NCI-H82 treated with DMSO at 0.1 percent for 48 hours (cell line): ENCODE measurements at regions not wholly inside any gene's neighbourhood (a gene's known extent, or its start where the extent isn't known, plus 50 kb on each side); places are given as distances from the start of the nearest gene placed in this dataset.

Experiments used
- DNase-seq: peaks from one replicate; lab custom pipeline; 2025; ENCODE audit not compliant: unreplicated experiment; lab: John Stamatoyannopoulos, UW

- no peak for DNase-seq
Measured at GRCh38 chr2:163462993-163463392, 272.8 kb downstream of the FIGN start.

GRCh38 chr2:163459986-163460385 lies 275.8 kb downstream of the FIGN start:
- no peak for DNase-seq

GRCh38 chr2:163456953-163457743 lies 278.7 kb downstream of the FIGN start:
- DNase-seq: no peak

DNA sequence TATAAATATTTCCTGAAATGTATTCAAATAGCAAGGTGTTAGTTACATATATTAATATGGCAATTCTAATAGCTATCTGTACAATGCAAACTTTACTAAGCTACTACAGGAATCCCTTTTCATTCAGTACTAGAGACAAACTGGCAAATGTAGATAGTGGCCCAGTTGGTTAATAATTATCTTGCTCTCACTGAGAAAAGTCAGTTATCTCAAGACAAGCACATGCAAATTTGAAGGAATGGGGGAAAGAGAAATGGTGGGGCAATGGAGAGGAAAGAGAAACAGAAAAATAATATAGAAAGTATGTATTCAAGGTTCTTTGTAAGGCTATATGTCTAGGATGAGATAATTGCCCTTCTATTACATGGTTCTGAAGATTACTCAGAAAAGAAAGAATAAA lies 280.0 kb downstream of the FIGN start:
- no peak for DNase-seq

- DNase-seq: no peak
Measured at GRCh38 chr2:163453920-163454319, 281.9 kb downstream of the FIGN start.

DNA sequence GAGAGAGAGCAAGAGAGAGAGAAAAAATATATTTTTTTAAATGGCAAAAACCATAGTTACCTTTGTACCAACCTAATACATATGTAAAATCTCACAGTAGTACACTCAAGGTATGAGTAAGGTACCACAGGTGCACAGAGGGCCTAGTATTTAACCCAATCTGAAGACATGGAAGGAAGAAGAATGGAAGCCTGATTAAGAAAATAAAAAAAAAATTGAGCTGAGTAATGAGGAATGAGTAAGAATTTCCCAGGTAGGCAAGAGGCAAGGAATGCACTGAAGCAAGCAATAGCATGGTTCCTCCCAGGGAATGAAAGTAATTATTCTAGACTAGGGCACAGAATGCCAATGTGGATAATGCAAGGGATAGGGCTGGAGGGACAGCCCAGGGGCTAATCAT lies 294.2 kb downstream of the FIGN start:
- no peak for DNase-seq

DNA sequence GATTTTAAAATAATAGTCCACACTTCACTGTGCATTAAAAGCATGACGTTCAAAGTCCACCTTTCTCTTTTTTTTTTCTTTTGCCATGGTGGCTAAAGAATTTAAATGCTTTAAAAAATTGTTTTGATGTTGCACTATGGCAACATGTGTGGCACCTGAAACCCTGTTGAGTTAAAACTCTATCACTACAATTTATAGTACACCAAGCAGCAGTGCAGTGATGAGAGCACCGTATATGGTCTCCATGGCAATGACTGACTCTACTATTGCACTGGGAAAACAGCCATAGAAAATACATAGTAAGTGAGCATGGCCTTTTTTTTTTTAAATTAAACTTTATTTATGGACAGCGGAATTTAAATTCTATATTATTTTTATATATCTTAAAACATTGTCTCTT lies 298.8 kb downstream of the FIGN start:
- DNase-seq: no peak

DNA sequence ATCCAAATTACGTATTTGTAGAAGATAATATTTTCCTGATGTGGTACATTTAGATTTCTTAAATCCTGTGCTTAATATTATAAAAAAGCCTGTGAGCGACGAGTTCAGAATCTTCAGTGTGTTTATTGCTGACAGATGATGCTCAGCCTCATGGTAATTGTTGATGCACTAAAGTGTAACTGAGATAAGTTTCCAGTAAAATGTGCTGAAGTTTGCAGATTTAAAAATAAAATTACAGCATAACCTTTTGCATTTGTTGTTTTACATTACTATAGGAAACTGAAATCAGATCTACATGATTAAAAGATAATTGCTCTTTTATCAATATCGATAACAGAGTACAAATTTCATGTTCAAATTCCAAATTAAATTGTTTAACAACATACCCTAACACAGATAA lies 307.6 kb downstream of the FIGN start:
- no peak for DNase-seq

GRCh38 chr2:163420604-163421003 lies 315.2 kb downstream of the FIGN start:
- no peak for DNase-seq

GRCh38 chr2:163419000-163419830 lies 316.6 kb downstream of the FIGN start:
- DNase-seq: no peak

DNA sequence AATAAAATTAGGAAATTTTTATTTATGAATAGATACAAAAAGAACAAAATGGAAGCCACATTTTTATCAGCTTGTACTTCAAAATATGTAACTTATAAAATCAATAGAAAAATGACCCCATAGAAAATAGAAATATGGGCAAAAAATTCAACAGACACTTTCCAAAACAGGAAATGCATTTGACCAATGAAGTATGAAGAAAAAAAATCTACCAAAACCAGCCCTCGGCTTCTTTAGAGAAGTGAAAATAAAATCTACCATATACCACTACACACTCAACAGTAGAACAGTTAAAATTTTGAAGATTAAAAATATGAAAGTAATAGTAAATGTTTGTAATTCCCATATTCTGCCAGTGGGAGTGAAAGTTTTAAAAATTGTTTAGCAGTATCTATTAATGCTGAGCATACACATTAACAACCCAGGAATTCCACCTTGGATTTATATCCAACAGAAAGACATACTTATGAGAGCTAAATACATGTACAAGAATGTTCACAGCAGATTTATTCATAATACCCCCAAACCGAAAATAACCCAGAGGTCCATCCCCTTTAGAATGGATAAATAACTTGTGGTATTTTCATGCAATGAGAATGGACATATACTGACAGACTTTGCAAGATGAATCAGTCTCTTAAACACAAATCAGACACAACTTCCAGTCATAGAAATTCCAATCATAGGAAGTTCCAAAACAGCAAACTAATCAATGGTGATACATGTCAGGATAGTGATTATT lies 318.0 kb downstream of the FIGN start:
- no peak for DNase-seq

GRCh38 chr2:163414121-163414520 lies 321.7 kb downstream of the FIGN start:
- no peak for DNase-seq

DNA sequence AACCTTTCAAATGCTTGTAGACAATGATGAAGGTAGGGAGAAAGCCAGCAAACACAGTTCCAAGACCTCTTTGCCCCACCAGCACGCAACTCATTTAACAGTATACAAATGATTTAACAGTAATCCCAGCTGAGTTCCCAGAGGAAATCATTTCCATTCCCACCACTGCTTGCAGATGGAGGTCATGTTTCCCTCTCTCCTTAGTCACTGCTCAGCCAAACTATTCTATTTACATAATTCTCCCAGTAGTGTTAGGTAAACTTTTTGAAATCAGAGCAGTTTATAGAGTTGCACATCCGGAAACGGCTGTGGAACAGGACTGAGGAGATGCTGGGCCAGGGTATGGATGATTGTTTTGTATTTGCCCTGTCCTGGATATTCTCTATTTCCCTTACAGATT lies 328.5 kb downstream of the FIGN start:
- no peak for DNase-seq

GRCh38 chr2:163405298-163405697 lies 330.5 kb downstream of the FIGN start:
- DNase-seq: no peak

DNA sequence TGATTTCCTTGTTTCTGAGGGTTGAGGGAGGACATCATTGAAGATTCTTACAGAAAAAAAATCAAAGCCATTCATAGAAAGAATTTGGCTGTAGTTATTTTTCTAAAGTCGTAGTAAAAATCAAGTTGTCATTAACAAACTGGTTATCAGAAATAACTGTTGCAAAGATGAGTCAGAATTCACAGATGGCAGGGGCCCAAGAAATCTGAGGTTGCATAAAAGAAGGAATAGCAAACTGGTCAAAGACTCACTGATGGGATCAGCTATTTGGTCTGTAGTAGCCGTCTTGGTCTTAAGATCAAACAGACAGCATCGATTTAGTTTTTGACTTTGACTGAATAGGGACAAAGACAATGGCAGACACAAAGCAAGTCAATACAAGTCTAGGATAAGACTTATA lies 334.3 kb downstream of the FIGN start:
- DNase-seq: no peak

- DNase-seq: no peak
Measured at GRCh38 chr2:163397451-163397850, 338.4 kb downstream of the FIGN start.

GRCh38 chr2:163395602-163396001 lies 340.2 kb downstream of the FIGN start:
- DNase-seq: no peak

GRCh38 chr2:163389838-163390237 lies 346.0 kb downstream of the FIGN start:
- DNase-seq: no peak

- DNase-seq: no peak
Measured at GRCh38 chr2:163375472-163375871, 360.3 kb downstream of the FIGN start.

- no peak for DNase-seq
Measured at GRCh38 chr2:163375070-163375469, 360.7 kb downstream of the FIGN start.

DNA sequence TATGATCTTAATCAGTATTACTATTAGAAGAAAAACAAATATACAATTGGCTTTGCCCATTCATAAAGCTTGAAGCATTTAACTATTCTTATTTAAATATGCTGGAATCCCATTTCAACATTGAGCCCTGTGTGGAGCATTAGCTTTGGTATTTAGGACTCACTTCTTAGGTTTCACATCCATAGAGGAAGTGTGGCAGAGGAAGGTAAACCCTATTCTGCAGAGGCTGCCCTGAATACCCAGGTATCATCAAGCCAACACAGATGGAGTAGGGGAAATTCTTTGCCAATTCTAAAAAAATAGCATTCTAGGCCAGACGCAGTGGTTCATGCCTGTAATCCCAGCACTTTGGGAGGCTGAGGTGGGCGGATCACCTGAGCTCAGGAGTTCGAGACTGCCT lies 361.5 kb downstream of the FIGN start:
- no peak for DNase-seq

DNA sequence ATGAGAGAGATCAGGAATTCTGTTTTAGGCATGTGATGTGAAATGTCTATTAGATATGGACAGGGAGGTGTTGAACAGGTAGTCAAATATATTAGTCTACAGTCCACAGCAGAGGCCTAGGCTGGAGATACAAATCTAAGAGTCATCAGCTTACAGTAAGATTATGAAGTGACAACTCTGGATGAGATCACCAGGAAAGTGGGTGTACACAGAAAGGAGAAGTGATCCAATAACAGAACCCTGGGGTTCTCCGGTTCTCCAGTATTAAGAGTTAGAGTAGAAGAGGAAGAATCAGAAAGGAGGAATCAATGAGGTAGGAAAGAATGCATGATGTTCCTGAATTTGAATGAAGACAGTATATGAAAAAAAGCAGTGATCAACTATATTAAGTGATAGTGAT lies 362.3 kb downstream of the FIGN start:
- no peak for DNase-seq
